Aorta (tissue), 5 donors: ENCODE measurements at regions not wholly inside any gene's neighbourhood (a gene's known extent, or its start where the extent isn't known, plus 50 kb on each side); places are given as distances from the start of the nearest gene placed in this dataset.

Source experiments
- ATAC-seq: fragments of 200-7000 bp; cut with Tn5 transposase; one replicate; pipeline ENCODE4 v1.9.1; 2022; ENCODE audit warnings: moderate library complexity; ENCODE audit not compliant: low FRiP score
- DNase-seq, 2 donors: peaks; one replicate each; pipeline ENCODE4 v3.0.0-alpha.2; 2020
- H3K27ac ChIP-seq, 2 donors: one replicate each; pipeline ENCODE4 v1.5.1; 2013; ENCODE audit warnings: low read length in 2 of 2, mild to moderate bottlenecking in 2 of 2, moderate library complexity in 2 of 2, control low read depth in 1 of 2, inconsistent platforms in 1 of 2, low read depth in 1 of 2
- H3K27me3 ChIP-seq, 2 donors: one replicate each; pipeline ENCODE4 v1.6.1; 2013; ENCODE audit warnings: control low read depth in 1 of 2, low read length in 1 of 2, mild to moderate bottlenecking in 1 of 2, moderate library complexity in 1 of 2; ENCODE audit not compliant: insufficient read depth in 2 of 2, control insufficient read depth in 1 of 2
- H3K36me3 ChIP-seq, 2 donors: one replicate each; pipeline ENCODE4 v1.6.1; 2013; ENCODE audit warnings: control low read depth in 1 of 2, low read length in 1 of 2, mild to moderate bottlenecking in 1 of 2; ENCODE audit not compliant: insufficient read depth in 2 of 2, control insufficient read depth in 1 of 2
- H3K4me1 ChIP-seq, 2 donors: one replicate each; pipeline ENCODE4 v1.6.1; 2013; ENCODE audit warnings: low read length in 2 of 2, control low read depth in 1 of 2, mild to moderate bottlenecking in 1 of 2, moderate library complexity in 1 of 2; ENCODE audit not compliant: insufficient read depth in 2 of 2, control insufficient read depth in 1 of 2
- H3K4me3 ChIP-seq, 2 donors: one replicate each; pipeline ENCODE4 v1.5.1; 2013; ENCODE audit warnings: low read length in 2 of 2, control low read depth in 1 of 2, mild to moderate bottlenecking in 1 of 2
- H3K9me3 ChIP-seq: one replicate; pipeline ENCODE4 v1.6.1; 2013; ENCODE audit warnings: mild to moderate bottlenecking, low read length; ENCODE audit not compliant: control insufficient read depth
- WGBS, 2 donors: extraction: QIAGEN DNeasy Blood & Tissue Kit; methylation state at CpG; one replicate each; pipeline ENCODE4 v1.1.7; 2013; 5-methylcytosine and 5-hydroxymethylcytosine counted together
- intact Hi-C, 2 donors: fragments of 100-400 bp; cut with DNase I; formaldehyde crosslinking; loops; one replicate each; pipeline versions ENCODE4 v1.14.2 to v1.15.0; 2022
- donor health status: healthy with polysubstance abuse.
- donor health status: Bipolar disorder and iron deficiency.
- donor health status: DM: no; HTN: no; CAD: no.
- donor health status: DM: no; HTN: no; CAD: no.
- donor health status: DM: yes; HTN: yes; CAD: no.

- Histone ChIP-seq H3K4me1 (no peaks in the 10 kb centered on the region), H3K27me3 (no peaks in the 10 kb centered on the region), H3K9me3 (peaks cover 2% of the 10 kb centered on the region), H3K27ac (no peak overlapping the region), H3K4me3 (no peak overlapping the region), H3K36me3 (no peaks in the 10 kb centered on the region)
- intact Hi-C loops, result no loop called here
- 47 to 51% methylated on average over 3 of the region's 3 CpGs for WGBS, 2 donors
- ATAC-seq (no peak), DNase-seq (no peak)
These were observed 81.9 kb upstream of the TLR4 start for GRCh38 chr9:117622347-117622746.

GRCh38 chr9:117616431-117616831 lies 87.8 kb upstream of the TLR4 start:
- intact Hi-C loops, result no loop called here
- ATAC-seq (no peak), DNase-seq (no peak)
- Histone ChIP-seq H3K4me1 (no peaks in the 10 kb centered on the region), H3K36me3 (no peaks in the 10 kb centered on the region), H3K27me3 (no peaks in the 10 kb centered on the region), H3K4me3 (no peak overlapping the region), H3K9me3 (peaks cover 2% of the 10 kb centered on the region), H3K27ac (no peak overlapping the region)
- 21 to 49% methylated on average over 3 of the region's 3 CpGs for WGBS, 2 donors

GRCh38 chr9:117612317-117612716 lies 91.9 kb upstream of the TLR4 start:
- 7 to 12% methylated on average over 1 of the region's 1 CpG for WGBS, 2 donors
- Histone ChIP-seq H3K4me1 (no peaks in the 10 kb centered on the region), H3K27ac (no peak overlapping the region), H3K27me3 (no peaks in the 10 kb centered on the region), H3K4me3 (no peak overlapping the region), H3K9me3 (peaks cover 1% of the 10 kb centered on the region), H3K36me3 (no peaks in the 10 kb centered on the region)
- no peak for ATAC-seq
- no peak for DNase-seq
- intact Hi-C loops, result no loop called here

- ATAC-seq, result no peak
- Histone ChIP-seq H3K9me3 (peaks cover 5% of the 10 kb centered on the region), H3K4me3 (no peak overlapping the region), H3K27me3 (no peaks in the 10 kb centered on the region), H3K4me1 (no peaks in the 10 kb centered on the region), H3K36me3 (no peaks in the 10 kb centered on the region), H3K27ac (no peak overlapping the region)
- intact Hi-C loops, result no loop called here
- DNase-seq, result no peak
- WGBS, 2 donors, result 57 to 80% methylated on average over 2 of the region's 2 CpGs
These were observed 106.2 kb upstream of the TLR4 start for GRCh38 chr9:117597977-117598376.

GRCh38 chr9:117596678-117597077 lies 107.5 kb upstream of the TLR4 start:
- intact Hi-C loops, result no loop called here
- DNase-seq (no peak), ATAC-seq (no peak)
- 20 to 37% methylated on average over 2 of the region's 2 CpGs for WGBS, 2 donors
- Histone ChIP-seq H3K4me1 (no peaks in the 10 kb centered on the region), H3K36me3 (no peaks in the 10 kb centered on the region), H3K9me3 (peaks cover 5% of the 10 kb centered on the region), H3K4me3 (no peak overlapping the region), H3K27me3 (no peaks in the 10 kb centered on the region), H3K27ac (no peak overlapping the region)

- H3K27me3 ChIP-seq, result no peaks in the 10 kb centered on the region
- no peak for ATAC-seq
- 81 to 86% methylated on average over 3 of the region's 3 CpGs for WGBS, 2 donors
- no peak overlapping the region for H3K27ac ChIP-seq
- intact Hi-C loops, result no loop called here
- H3K36me3 ChIP-seq, result no peaks in the 10 kb centered on the region
- no peak for DNase-seq
- no peak overlapping the region for H3K4me3 ChIP-seq
- no peaks in the 10 kb centered on the region for H3K4me1 ChIP-seq
- H3K9me3 ChIP-seq, result peaks cover 5% of the 10 kb centered on the region
These were observed 108.6 kb upstream of the TLR4 start for GRCh38 chr9:117595650-117596049.

GRCh38 chr9:117587263-117587662 lies 116.9 kb upstream of the TLR4 start:
- 42 to 61% methylated on average over 2 of the region's 2 CpGs for WGBS, 2 donors
- Histone ChIP-seq H3K36me3 (no peaks in the 10 kb centered on the region), H3K27me3 (no peaks in the 10 kb centered on the region), H3K4me3 (no peak overlapping the region), H3K27ac (no peak overlapping the region), H3K4me1 (no peaks in the 10 kb centered on the region), H3K9me3 (no peaks in the 10 kb centered on the region)
- intact Hi-C loops, result no loop called here
- DNase-seq (no peak), ATAC-seq (no peak)

GRCh38 chr9:117574099-117574498 lies 130.1 kb upstream of the TLR4 start:
- no peak for ATAC-seq
- no peak for DNase-seq
- no peaks in the 10 kb centered on the region for H3K4me1 ChIP-seq
- H3K36me3 ChIP-seq, result no peaks in the 10 kb centered on the region
- no peaks in the 10 kb centered on the region for H3K27me3 ChIP-seq
- 58 to 59% methylated on average over 3 of the region's 3 CpGs for WGBS, 2 donors
- no peaks in the 10 kb centered on the region for H3K9me3 ChIP-seq
- no peak overlapping the region for H3K27ac ChIP-seq
- H3K4me3 ChIP-seq, result no peak overlapping the region
- intact Hi-C loops, result no loop called here

- DNase-seq, result no peak
- Histone ChIP-seq H3K36me3 (no peaks in the 10 kb centered on the region), H3K27ac (no peak overlapping the region), H3K4me1 (no peaks in the 10 kb centered on the region), H3K27me3 (no peaks in the 10 kb centered on the region), H3K4me3 (no peak overlapping the region), H3K9me3 (peaks cover 2% of the 10 kb centered on the region)
- no peak for ATAC-seq
- 19 to 60% methylated on average over 1 of the region's 1 CpG for WGBS, 2 donors
- intact Hi-C loops, result no loop called here
These were observed 139.4 kb upstream of the TLR4 start for GRCh38 chr9:117564839-117565238.
